HG03139 (cell line): ENCODE measurements at regions not wholly inside any gene's neighbourhood (a gene's known extent, or its start where the extent isn't known, plus 50 kb on each side); places are given as distances from the start of the nearest gene placed in this dataset.

Experiments used
- ATAC-seq: cut with Tn5 transposase; IDR thresholded peaks from one replicate; pipeline ENCODE4 v1.9.1; 2021; ENCODE audit not compliant: unreplicated experiment

DNA sequence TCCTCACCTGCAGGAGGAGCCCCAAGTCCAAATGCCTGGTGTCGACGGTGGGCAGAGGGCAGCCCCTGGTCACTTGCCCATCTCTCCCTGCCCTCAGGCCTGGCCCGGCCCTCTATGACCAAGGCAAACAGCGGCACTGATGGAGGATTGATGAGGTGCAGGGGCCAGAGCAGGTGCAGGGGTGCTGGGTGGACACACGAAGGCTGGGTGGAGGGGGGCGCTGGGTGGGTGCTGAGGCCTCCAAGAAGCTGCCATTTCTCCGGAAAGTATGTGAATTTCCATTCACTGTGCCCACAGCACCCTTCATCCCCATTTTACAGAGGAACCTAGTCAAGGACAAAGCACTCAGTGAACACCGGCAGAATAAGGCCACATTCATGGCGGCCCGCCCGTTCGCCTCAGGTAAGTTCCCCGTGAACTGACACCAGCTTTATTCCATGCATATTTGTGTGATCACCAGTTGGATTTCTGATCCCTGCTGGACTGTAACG, 143.8 kb upstream of the PPP1R26 start:
- no peak for ATAC-seq

DNA sequence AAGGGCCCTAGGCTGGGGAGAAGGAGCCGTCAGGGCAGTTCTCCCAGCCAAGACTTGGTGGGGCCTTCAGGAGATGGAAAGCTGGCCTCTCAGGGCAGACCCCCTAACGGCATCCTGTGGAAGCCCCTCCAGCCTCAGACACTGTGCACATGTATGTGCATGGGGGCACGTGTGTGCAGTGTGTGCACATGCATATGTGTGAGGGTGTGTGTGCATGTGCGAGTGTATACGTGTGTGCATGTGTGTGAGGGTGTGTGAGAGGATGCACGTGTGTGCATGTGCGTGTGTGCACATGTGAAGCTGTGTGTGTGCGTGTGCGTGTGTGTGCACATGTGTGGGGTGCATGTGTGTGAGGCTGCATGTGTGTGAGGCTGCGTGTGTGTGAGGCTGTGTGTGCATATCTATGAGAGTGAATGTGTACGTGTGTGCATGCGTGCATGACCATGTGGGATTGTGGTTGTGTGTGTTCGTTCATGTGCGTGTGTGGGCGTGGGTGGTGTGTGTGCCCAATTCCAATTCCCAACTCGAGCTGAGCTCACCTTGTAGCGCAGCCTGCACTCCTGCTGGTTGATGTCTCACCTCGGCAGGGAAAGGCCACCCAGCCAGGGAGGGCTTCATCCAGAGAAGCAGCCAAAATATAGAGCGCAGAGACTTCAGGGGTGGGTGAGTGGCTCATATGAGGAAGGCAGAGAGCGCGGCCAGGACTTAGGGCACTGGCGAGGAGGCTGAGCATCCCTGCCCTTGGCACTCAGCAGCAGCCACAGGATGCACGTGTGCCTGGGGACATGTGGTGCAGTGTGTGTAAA, 142.7 kb upstream of the PPP1R26 start:
- ATAC-seq, result no peak

DNA sequence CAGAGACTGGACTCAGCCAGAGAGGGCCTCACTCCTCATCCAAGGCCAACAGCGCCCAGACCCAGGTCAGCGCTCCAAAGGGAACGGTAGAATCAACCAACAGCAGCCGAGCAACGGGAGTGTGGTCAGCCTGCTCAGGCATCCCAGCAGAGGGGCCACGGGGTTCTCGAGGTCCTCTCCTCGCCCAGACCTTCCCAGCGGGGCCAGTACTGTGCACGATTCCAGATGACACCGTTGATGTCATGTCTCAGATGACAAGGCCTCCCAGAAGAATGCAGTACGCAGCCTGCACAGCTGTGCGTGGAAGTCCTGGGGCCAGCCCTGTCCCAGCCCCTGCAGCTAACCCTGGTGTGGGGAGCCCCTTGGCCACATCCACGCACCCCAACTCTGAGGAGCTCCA, 141.0 kb upstream of the PPP1R26 start:
- no peak for ATAC-seq

DNA sequence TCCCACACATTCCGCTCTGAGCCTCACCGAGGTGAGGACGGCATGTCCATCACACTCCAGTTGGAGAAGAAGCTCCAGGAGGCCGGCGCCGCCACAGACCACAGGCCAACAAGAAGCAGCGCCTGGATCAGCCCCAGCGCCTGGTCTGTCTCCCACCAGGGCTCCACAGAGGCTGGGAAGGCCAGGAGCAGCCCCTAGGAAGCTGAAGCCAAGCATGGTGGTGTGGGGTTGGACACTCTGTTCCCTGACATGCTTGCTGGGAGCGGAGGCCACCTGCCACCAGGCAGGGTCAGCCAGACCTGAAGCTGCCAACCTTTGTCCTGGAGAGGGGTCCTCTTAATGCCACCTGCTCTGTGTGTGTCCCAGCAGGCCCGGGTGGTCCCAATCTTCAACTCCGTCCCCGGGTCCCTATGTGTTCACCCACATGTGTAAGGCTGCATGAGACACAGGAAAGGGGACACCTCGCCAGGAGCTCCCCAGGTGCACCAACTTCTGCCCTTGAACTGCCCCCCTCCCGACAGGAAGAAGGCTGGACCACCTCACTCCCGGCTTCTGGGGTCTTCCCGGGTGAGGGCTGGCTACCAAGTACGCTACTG, 140.1 kb upstream of the PPP1R26 start:
- ATAC-seq, result no peak

DNA sequence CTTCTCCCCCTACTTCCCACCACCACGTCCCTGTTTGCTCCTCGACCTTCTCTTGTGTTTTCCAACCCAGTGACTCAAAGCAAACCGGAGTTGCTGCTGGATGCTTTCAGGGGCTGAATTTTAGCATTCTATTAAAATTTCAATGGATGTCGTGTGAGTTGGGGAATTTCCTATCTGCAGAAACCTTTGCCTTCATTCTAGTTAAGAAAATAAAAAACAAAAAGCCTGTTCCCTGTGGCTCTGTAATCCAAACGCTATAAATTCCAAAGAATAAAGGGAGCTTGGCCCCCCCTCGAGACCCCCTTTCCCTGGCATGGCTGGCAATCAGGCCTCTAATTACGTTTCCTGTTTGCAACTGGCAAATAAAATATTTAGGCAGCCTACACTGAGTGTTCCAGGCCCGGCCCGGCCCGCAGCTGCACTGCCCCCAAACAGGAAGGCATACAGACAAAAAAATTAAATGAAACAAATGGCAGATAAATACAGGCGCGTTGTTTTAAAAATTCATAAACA, 139.4 kb upstream of the PPP1R26 start:
- no peak for ATAC-seq

DNA sequence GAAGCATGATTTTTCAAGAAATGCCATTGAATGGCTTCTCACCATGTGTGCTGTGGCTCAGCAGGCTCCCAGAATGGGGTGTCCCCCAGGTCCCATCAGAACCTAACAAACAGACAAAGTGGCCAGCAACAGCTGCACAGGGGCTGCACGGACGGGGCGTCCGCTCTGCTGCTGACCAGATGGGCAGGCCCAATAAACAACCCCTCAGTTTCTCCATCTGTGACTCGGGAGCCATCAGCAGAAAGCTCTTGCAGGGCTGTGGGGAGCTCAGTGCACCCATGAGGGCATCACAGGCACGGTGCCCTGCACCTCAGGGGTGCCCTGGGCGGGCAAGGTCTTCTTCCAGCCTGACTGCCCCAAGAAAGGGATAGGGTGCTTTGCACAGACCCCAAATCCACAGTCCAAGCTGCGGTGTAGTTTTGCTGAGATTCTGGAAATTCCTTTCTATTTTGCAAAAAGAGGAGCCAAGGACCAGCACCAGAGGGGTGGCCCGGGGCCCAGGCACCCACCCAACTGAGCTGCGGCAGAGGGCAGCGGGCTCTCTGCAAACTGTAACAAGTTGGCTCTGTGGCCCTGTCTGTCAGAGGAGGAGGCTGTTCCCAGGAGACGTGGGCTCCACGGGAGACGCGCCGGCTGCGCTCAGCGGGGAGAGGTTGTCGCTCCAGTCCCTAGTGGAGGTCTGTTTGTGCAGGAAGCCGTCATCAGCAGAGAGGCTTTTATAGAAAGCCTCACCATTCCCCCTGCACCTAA, 138.7 kb upstream of the PPP1R26 start:
- no peak for ATAC-seq

DNA sequence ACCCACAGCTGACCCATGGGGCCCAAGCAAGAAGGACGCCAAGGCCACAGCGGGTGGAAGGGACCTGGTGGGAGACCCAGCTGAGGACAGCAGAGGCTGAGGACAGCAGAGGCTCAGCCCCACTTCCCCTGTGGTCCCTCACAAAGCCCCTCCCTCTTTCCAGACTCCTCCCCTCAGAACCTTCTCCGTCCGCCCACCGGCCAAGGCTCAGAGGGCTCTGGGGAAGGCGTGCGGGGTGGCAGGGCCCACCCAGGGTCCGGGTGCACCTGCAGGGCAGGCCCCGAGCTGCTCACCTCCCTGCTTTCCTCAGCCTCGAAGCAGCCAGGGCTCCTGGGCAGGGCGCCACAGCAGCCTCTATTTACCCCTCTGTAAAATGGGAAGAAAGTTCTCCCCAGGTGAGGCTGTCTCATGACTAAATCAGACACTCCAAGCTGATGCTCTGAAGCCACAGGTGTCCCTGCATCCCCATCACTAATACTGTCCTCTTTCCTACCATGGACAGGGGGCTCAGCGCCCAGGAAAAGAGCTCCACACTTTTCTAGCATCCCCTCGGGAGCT, 137.9 kb upstream of the PPP1R26 start:
- no peak for ATAC-seq

DNA sequence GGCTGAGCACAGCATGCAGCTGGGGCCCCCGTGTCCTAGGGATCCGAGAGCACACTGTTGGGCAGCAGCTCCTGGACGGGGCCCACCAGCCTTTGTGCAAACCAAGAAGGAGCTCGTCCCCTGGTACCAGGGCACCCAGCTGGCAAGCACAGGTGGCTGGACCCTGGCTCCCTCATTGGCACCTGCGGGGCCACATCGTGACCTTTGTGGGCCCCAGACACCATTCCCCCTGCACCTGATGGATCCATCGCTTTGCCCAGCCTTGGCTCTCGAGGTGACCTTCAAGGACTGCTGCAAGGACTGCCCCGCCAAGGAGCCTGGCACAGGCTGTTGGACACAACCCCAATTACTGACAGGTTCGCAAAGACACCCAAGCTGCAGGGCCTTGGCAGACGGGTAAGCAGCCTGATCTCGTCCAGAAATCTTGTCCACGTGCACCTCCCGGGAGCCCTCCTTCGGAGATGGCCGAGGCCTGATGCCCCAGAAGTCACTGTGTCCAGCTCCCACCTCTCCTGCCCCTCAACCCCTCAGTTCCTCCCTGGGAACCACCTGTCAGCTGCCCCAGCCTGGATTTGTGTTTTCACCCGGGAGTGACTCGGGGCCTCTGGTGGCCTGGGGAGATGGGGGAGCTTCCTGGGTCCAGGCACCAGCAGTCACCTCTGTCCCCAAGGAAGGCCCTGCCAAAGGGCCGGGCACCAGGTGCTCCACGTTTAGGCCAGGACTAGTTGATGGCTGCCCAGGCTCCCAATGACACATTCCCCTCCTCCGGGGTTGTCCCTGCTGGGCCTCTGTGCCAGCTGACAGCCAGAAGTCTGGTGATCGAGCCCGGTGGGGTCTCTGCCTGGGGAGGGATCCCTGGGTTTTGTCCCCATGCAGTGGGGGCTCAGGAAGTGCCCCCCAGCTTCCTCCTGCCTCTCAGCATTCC, 137.1 kb upstream of the PPP1R26 start:
- ATAC-seq, result no peak

DNA sequence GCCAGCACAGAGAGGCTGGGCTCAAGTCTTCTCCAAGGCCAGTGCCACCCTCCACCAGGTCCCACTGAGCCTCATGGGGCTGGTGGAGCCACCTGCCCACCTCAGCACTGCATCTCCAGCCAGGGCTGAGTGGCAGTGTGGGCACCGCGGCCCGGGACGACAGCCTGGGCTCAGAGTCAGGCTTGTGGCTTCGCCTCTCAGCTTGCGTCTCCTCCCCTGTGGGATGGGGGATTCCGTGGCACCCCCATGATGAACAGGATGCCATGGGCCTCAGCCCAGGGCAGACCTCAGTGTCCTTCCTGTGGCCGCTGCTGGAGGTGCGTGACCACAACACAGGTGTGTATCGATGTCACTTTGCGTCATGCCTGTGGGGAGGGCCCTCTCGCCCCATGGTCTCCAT, 136.4 kb upstream of the PPP1R26 start:
- ATAC-seq, result no peak

DNA sequence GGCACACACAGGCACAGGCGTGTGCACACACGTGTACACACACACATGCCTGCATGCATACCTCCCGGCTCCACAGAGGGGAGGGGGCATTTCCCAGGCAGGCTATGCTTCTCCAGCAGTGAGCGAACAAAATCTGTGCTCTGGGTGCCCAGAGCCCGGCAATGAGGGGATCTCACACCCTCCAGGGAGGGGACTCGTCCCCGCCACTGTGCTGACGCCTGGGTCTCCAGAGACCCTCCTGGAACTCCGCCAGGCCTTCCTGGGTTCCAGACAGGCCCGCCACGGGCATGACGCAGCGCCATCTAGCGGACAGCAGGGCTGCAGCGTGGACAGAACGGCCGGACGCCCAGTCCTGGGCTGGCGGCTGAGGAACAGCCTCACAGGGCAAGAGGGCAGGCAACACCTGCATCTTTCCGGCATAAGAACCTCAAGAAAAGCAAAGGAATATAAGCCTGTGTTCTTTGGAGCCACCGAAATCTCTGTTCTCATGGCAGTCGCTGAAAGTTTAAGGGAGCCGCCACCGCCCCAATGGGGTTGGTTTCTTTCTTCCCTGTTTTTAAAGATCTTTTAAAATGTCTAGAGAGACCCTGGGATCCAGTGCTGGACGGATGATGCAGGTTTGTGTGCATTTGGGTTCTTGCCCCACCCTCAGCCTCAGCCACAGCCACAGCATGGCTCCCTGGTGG, 135.6 kb upstream of the PPP1R26 start:
- no peak for ATAC-seq

DNA sequence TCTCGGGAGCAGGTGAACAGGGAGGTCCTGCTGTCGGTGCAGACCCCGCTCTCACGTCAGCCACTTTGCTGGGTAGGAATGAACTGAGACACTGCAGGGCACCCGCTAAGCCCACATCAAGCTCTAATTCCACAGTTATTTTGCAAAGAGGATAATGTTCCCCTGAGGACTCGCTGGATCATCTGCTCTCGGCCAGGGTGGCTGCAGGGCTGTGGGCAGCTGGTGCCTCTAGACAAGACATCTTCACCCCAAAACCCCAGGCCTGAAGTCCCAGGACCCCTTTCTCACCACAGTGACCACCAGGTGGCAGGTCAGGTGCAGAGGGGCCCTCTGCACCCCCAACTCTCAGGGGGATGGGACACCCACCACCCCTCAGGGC, 135.1 kb upstream of the PPP1R26 start:
- no peak for ATAC-seq

DNA sequence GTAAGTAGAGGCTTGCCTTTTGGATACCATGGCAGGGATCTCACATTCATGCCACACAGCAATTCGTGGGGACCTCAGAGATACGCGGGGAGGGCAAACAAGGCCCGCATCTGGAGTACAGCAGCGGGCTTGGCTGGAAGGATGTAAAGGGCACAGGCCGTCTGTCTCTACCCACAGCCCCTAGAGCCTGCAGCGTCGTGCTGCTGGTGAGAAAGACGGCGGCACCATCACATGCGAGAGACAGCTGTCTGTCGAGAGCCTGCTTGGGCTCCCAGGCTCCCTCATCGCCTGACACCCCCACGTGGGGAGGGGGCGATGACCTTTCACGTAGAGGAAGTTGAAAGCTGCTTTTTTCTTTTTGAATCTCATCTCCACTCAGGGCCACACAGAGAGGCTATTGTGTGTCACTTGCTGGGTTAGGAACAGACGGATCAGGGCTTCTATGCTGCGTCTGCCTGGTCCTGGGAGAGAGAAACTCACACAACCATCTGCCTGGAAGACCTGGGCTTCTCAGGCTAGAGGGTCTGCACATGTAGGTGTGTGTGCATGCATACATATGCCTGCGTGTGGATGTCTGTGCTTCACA, 134.6 kb upstream of the PPP1R26 start:
- ATAC-seq, result no peak

DNA sequence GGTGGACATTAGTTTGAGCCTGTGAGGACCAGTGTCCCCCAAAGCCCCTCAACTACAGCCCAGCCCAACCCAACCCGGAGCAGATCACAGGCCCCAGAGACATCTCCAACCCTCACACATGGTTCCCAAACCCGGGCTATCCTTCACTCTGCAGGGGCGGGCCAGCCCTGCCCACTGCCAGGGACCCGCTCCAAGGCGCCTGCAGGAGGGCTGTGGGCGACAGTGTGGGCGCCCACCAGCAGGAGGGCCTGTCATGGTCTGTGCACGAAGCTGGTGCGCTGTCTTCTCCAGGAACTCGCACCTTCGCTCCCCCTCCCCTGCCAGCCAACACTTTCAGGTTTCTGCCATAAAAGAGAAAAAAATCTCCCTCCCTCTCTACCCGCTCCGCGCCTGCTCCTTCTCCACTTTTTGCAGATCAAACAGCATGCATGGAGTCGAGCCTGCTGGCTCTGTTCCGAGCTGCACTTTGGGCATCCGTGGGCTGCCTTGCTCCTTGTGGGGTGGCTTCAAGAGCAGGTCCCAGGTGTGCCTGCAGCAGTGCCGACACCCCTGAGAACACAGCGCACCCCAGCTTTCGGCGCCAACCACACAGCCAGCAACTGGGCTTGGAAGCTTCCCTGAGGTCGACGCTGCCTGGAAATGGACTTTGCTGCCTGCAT, 133.7 kb upstream of the PPP1R26 start:
- no peak for ATAC-seq

DNA sequence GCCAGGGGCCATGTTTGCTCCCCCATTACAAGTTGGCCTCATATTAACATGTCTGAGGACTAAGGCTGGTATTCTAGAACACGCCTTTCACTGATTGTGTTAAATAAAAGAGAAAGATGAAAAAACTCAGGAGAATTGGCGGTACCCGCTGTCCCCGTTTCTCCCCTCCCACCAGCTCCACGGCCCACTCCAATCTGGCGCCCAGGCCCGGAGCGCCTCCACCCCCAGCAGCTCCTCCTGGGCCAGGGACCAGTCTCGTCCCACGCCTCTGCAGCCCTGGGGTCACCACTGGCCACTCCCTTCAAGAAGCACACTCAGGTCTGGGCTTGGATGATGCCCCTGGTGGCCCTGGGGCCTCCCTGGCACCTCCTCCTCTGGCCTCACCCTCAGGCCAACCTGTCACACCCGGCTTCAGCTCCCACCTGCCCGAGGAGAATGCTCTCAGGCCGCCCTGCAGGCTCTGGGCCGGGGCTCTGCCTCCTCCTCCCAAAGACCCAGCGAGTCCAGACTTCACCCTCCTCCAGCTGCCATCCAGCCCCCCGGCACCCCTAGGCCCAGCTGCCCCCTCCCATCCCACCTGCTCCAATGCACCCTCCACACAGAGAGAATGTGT, 133.0 kb upstream of the PPP1R26 start:
- no peak for ATAC-seq

DNA sequence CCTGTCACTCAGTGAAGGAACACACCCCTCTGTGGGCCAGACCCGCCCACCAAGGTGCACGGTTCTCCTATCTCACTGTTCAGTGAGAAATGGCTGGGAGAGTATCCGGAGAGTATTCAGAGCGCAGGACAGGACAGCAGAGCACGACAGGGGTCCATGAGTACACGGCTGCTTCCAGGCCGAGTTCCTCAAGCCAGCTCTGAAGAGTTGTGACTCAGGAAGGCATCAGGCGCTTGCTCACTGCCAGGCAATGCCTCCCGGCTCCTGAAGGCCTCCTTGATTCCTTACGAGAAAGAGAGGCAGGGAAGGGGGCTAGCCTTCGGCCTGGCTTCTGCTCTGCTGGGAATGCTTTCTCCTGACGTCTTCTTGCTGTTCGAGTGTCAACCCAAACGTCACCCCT, 132.1 kb upstream of the PPP1R26 start:
- ATAC-seq, result no peak

DNA sequence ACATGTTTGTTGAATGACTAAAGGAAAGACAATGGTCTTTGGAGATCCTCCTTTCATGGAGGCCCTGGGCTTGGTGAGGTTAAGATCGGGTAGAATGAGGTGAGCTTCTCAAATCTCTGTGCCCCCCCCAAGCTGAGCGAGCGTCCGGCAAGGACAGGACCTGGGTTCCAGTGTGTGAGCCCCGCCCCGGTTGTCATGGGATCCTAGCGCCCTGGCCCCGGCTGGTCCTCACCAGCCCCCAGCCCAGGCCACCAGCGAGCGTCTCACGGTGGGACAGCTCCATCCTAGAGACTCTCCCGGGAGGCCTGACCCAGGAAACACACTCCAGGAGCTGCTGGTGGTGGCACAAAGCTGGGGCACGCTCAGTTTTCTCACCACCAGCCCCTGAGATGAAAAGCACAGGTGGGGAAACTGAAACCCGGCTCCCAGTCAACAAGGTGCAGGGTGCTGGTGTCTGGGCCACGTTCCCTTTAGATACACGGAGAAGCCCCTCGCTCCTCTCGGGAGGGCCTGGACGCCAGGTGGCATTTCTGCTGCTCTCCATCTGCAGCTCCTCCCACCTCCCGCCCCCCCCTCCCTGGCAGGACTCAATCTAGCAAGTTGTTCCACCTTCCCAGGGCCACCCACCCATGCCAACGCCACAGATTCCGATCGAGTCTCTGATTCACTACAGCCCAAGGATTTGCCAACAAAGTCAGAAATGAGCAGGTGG, 131.3 kb upstream of the PPP1R26 start:
- ATAC-seq, result no peak

DNA sequence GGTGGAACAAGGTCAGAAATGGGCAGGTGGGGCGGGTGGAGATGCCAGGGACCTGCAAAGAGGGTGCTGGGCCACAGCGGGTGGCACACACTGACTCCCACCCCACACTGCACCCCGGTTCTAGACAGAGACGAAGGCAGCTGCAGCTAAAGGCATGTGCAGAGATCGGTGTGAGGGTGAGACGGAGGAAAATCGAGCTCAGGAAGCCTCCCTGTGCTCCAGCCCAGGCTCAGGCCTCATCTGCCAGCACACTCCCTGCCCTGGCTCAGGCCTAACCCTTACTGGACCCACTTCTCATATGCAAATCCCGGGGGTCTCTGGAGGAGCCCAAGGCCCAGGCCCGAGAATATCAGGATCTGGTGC, 130.8 kb upstream of the PPP1R26 start:
- ATAC-seq, result no peak
